ENCODE measurements at regions not wholly inside any gene's neighbourhood (a gene's known extent, or its start where the extent isn't known, plus 50 kb on each side); places are given as distances from the start of the nearest gene placed in this dataset.

DNA sequence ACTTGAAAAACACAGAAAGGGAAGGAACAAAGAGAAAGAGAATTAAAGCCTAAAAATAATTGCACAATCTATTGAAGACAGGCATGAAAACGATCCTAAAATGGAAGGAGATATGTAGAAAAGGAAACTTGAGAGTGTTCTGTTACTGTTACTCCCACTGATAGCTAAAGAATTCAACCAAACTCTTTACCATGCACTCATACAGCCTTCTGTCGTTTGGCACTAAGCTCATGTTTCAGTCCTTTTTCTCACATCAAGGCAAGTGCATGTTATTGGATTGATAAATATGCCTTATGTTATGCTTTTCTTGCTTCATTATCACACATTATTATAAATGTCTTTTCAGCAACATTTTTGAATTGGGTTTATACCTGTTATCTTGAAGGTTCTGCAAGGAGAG is 696.5 kb downstream of the EFNA5 start:
- TF ChIP-seq, protein P1, sequence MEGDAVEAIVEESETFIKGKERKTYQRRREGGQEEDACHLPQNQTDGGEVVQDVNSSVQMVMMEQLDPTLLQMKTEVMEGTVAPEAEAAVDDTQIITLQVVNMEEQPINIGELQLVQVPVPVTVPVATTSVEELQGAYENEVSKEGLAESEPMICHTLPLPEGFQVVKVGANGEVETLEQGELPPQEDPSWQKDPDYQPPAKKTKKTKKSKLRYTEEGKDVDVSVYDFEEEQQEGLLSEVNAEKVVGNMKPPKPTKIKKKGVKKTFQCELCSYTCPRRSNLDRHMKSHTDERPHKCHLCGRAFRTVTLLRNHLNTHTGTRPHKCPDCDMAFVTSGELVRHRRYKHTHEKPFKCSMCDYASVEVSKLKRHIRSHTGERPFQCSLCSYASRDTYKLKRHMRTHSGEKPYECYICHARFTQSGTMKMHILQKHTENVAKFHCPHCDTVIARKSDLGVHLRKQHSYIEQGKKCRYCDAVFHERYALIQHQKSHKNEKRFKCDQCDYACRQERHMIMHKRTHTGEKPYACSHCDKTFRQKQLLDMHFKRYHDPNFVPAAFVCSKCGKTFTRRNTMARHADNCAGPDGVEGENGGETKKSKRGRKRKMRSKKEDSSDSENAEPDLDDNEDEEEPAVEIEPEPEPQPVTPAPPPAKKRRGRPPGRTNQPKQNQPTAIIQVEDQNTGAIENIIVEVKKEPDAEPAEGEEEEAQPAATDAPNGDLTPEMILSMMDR (IDR thresholded peaks at IDR 0.05), result no peak
- TF ChIP-seq POLR2A (IDR thresholded peaks at IDR 0.05), result no peak

All from right lobe of liver (tissue), 4 donors.